HepG2 (cell line): ENCODE measurements at regions not wholly inside any gene's neighbourhood (a gene's known extent, or its start where the extent isn't known, plus 50 kb on each side); places are given as distances from the start of the nearest gene placed in this dataset.

Experiments
- ATAC-seq: fragments of 200-7000 bp; cut with Tn5 transposase; 3 replicates; pipeline ENCODE4 v1.9.1; 2020; ENCODE audit warnings: mild to moderate bottlenecking, moderate library complexity
- BruUV-seq: library from RNA; stranded (reverse); fragments of 400-500 nt; replicated peaks from 2 replicates; lab custom pipeline; 2021; lab: Mats Ljungman, UMichigan
- CTCF ChIA-PET: fragments of 300-600 bp; formaldehyde crosslinking; extraction: SDS; loops from one replicate; lab custom pipeline; 2021; ENCODE audit warnings: low total read pairs, inconsistent platforms, low intra/inter-chr PET ratio; lab: Yijun Ruan, JAX
- POLR2A ChIA-PET: fragments of 350-600 bp; sonication (Branson Sonifier 250); formaldehyde crosslinking; loops from one replicate; lab custom pipeline; 2020; ENCODE audit warnings: antibody characterized with exemption, inconsistent platforms; lab: Yijun Ruan, JAX
- DNase-seq: peaks from one replicate; pipeline ENCODE4 v3.0.0-alpha.2; 2015; ENCODE audit warnings: low spot score
- FAIRE-seq: peaks from 3 replicates; lab custom pipeline; 2011; peaks lifted over from hg19 to GRCh38; lab: Jason Lieb, UNC
- H2AFZ ChIP-seq: one replicate; pipeline ENCODE4 v1.6.1; 2011; ENCODE audit warnings: low read length, inconsistent platforms
- H3K27ac ChIP-seq: fragments of 300-600 bp; 3 replicates; pipeline ENCODE4 v1.8.0; 2011; ENCODE audit warnings: mixed run types, mild to moderate bottlenecking, mixed read lengths, low read length, inconsistent platforms; ENCODE audit not compliant: insufficient read depth; ENCODE audit errors: extremely low read length
- H3K27me3 ChIP-seq, 2 experiments: fragments of 200-600 bp in 1 of 2; 2 replicates in 1 of 2; 3 replicates in 1 of 2; pipeline versions ENCODE4 v1.6.0 to v1.8.0; 2011; ENCODE audit warnings: low read length in 2 of 2, mild to moderate bottlenecking in 2 of 2, moderate library complexity in 2 of 2, inconsistent platforms in 1 of 2; ENCODE audit not compliant: insufficient read depth in 2 of 2, control insufficient read depth in 1 of 2
- H3K36me3 ChIP-seq, 2 experiments: fragments of 200-600 bp in 1 of 2; replicated peaks in 1 of 2; 2 replicates in 1 of 2; 3 replicates in 1 of 2; pipeline versions ENCODE4 v1.5.1 to v1.8.0; 2011; ENCODE audit warnings: low read length in 2 of 2, inconsistent platforms in 1 of 2; ENCODE audit not compliant: insufficient read depth in 2 of 2, control insufficient read depth in 1 of 2
- H3K4me1 ChIP-seq: 2 replicates; pipeline ENCODE4 v1.5.1; 2012; ENCODE audit warnings: low read length, inconsistent platforms; ENCODE audit not compliant: insufficient read depth
- H3K4me2 ChIP-seq: 2 replicates; pipeline ENCODE4 v1.6.0; 2011; ENCODE audit warnings: low read depth, low read length, inconsistent platforms
- H3K4me3 ChIP-seq, 3 experiments: fragments of 200-600 bp in 1 of 3; sonication (generic), shearing (Covaris generic) in 1 of 3; replicated peaks in 1 of 3; 2 replicates each; pipeline ENCODE4 v1.5.1; 2011 to 2016; ENCODE audit warnings: low read length in 3 of 3, inconsistent platforms in 2 of 3, low read depth in 2 of 3, mild to moderate bottlenecking in 2 of 3, control low read depth in 1 of 3, mixed read lengths in 1 of 3; ENCODE audit not compliant: insufficient read depth in 1 of 3
- H3K79me2 ChIP-seq: one replicate; pipeline ENCODE4 v1.6.1; 2011; ENCODE audit warnings: low read length, inconsistent platforms; ENCODE audit not compliant: insufficient read depth
- H3K9ac ChIP-seq: 2 replicates; pipeline ENCODE4 v1.6.0; 2011; ENCODE audit warnings: mild to moderate bottlenecking, low read depth, low read length, inconsistent platforms; ENCODE audit not compliant: insufficient read depth
- H3K9me3 ChIP-seq: 2 replicates; pipeline ENCODE4 v1.5.1; 2012; ENCODE audit warnings: mild to moderate bottlenecking, low read length
- H4K20me1 ChIP-seq: 2 replicates; pipeline ENCODE4 v1.6.0; 2011; ENCODE audit warnings: inconsistent platforms, mild to moderate bottlenecking, low read length, moderate library complexity; ENCODE audit not compliant: insufficient read depth
- CEBPB ChIP-seq: IDR thresholded peaks from 2 replicates; pipeline ENCODE4 v1.6.1; 2011; ENCODE audit warnings: low read depth, low read length, improper control_type of control experiment, borderline replicate concordance
- GABPA ChIP-seq, 2 experiments: IDR thresholded peaks; 2 replicates each; pipeline ENCODE4 v1.6.1; 2011 to 2016; ENCODE audit warnings: low read depth in 2 of 2, low read length in 1 of 2, missing biosample characterization in 1 of 2, missing genetic modification characterization in 1 of 2
- MNT ChIP-seq: fragments of 450-650 bp; IDR thresholded peaks from 2 replicates; pipeline ENCODE4 v1.6.1; 2016
- ONECUT2 ChIP-seq: sonication (generic); formaldehyde crosslinking; IDR thresholded peaks from 2 replicates; pipeline ENCODE4 v1.4.0; 2020; ENCODE audit warnings: missing genetic modification reagents
- PITX1 ChIP-seq: sonication (generic); formaldehyde crosslinking; IDR thresholded peaks from 2 replicates; pipeline ENCODE4 v1.5.1; 2020; ENCODE audit warnings: mild to moderate bottlenecking, missing genetic modification reagents
- ZNF256 ChIP-seq: sonication (generic); formaldehyde crosslinking; conservative IDR thresholded peaks from 2 replicates; pipeline ENCODE4 v1.4.0; 2020; ENCODE audit warnings: missing genetic modification reagents
- ZNF3 ChIP-seq: IDR thresholded peaks from 2 replicates; pipeline ENCODE4 v1.7.0; 2017; ENCODE audit warnings: inconsistent platforms
- ZNF446 ChIP-seq: sonication (generic); formaldehyde crosslinking; IDR thresholded peaks from 2 replicates; pipeline ENCODE4 v1.5.0; 2020; ENCODE audit warnings: mild to moderate bottlenecking, missing genetic modification reagents
- ZNF768 ChIP-seq: sonication (generic); formaldehyde crosslinking; IDR thresholded peaks from 2 replicates; pipeline ENCODE4 v1.4.0; 2020; ENCODE audit warnings: missing genetic modification reagents
- WGBS: methylation state at CpG from one replicate; pipeline ENCODE4 v1.1.6; 2017; ENCODE audit warnings: low lambda C conversion rate; 5-methylcytosine and 5-hydroxymethylcytosine counted together
- in situ Hi-C: cut with HindIII; loops from 2 replicates; pipeline ENCODE4 v1.10.0; 2017; ENCODE audit warnings: low pct_unique_long_range_greater_than_20kb; ENCODE audit not compliant: extremely low pct_ligation_motif_present
- intact Hi-C: fragments of 100-400 bp; cut with micrococcal nuclease; formaldehyde crosslinking; loops from one replicate; pipeline ENCODE4 v1.10.0; 2022; ENCODE audit not compliant: unreplicated experiment

- in situ Hi-C loops (no loop called here), intact Hi-C loops (no loop called here)
- Histone ChIP-seq H2AFZ (no peak overlapping the region), H3K4me2 (no peak overlapping the region), H3K36me3 (no peaks in the 10 kb centered on the region), H3K9me3 (no peaks in the 10 kb centered on the region), H3K4me1 (peaks cover 3% of the 10 kb centered on the region; the same call in 1 of the 2 replicates), H3K9ac (no peak overlapping the region), H3K27ac (no peak overlapping the region), H3K4me3 (no peak overlapping the region), H4K20me1 (no peaks in the 10 kb centered on the region), H3K27me3 (no peaks in the 10 kb centered on the region), H3K79me2 (no peaks in the 10 kb centered on the region)
- WGBS = 40% methylated on average over 4 of the region's 4 CpGs
- DNase-seq (no peak), FAIRE-seq (no peak), ATAC-seq (no peak)
- ChIA-PET CTCF (no interaction called here), POLR2A (no interaction called here)
- TF ChIP-seq MNT (peak; percentile 37), PITX1 (CRISPR knock-in tag) (no peak)
- BruUV-seq = no TSS peak
Measured at GRCh38 chr2:168363347-168364092, 92.6 kb upstream of the CERS6 start.

DNA sequence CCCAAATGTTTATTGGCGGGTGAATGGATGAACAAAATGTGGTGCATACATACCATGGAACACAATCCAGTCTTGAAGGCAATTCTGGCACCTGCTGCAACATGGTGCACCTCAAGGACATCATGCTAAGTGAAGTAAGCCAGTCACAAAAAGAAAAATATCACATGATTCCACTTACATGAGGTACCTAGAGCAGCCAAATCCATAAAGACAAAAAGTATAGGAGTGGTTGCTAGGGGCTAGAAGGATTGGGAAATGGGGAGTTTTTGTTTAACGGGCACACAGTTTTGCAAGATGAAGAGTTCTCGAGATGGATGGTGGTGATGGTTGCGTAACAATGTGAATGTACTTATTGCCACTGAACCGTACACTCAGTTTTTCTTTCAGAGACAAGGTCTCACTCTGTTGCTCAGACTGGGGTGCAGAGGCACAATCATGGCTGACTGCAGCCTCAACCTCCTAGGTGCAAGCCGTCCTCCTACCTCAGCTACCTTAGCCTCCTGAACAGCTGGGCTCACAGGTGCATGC is 90.9 kb upstream of the CERS6 start:
- POLR2A ChIA-PET = no interaction called here
- in situ Hi-C loops (no loop called here), intact Hi-C loops (no loop called here)
- CTCF ChIA-PET = no interaction called here
- Histone ChIP-seq H3K4me3 (no peak overlapping the region), H3K9ac (no peak overlapping the region), H3K27me3 (0 out of 5 replicates have a peak, but pooled peaks cover 0 to 4% of the 10 kb centered on the region in 2 experiments), H4K20me1 (no peaks in the 10 kb centered on the region), H3K79me2 (no peaks in the 10 kb centered on the region), H3K4me1 (no peaks in the 10 kb centered on the region), H3K36me3 (no peaks in the 10 kb centered on the region), H3K4me2 (no peak overlapping the region), H3K27ac (no peak overlapping the region), H3K9me3 (no peaks in the 10 kb centered on the region), H2AFZ (no peak overlapping the region)
- DNase-seq (no peak), FAIRE-seq (no peak), ATAC-seq (no peak)
- 31% methylated on average over 6 of the region's 6 CpGs for whole genome bisulfite sequencing
- BruUV-seq = no TSS peak
- TF ChIP-seq ZNF446 (CRISPR knock-in tag) = no peak
- TF ChIP-seq GABPA (IDR thresholded peaks at IDR 0.05; ENCODE audit: low read depth, low read length) = no peak
- TF ChIP-seq GABPA (CRISPR knock-in tag; IDR thresholded peaks at IDR 0.05; ENCODE audit: low read depth) = no peak
- TF ChIP-seq CEBPB = peak; percentile 94
- no peak for TF ChIP-seq ZNF256 (CRISPR knock-in tag)
- no peak for TF ChIP-seq ONECUT2 (CRISPR knock-in tag)
- no peak for TF ChIP-seq ZNF768 (CRISPR knock-in tag)
- TF ChIP-seq ZNF3 (CRISPR knock-in tag) = no peak
